Tibial nerve (tissue), 4 donors: ENCODE measurements at regions not wholly inside any gene's neighbourhood (a gene's known extent, or its start where the extent isn't known, plus 50 kb on each side); places are given as distances from the start of the nearest gene placed in this dataset.

Experiments
- DNase-seq, 2 donors: peaks; one replicate each; pipeline ENCODE4 v3.0.0-alpha.2; 2019; ENCODE audit warnings: low spot score in 2 of 2
- H3K27ac ChIP-seq, 4 donors: fragments of 200-600 bp; sonication (generic) in 3 of 4; one replicate each; pipeline ENCODE4 v1.5.1; 2017 to 2019; ENCODE audit warnings: mild to moderate bottlenecking in 1 of 4
- H3K27me3 ChIP-seq, 2 donors: fragments of 200-600 bp; sonication (generic) in 1 of 2; one replicate each; pipeline versions ENCODE4 v1.5.1 to v1.6.0; 2017 to 2019
- H3K36me3 ChIP-seq, 3 donors: fragments of 200-600 bp; sonication (generic); one replicate each; pipeline ENCODE4 v1.5.1; 2018 to 2019
- H3K4me1 ChIP-seq, 4 donors: fragments of 200-600 bp; sonication (generic) in 3 of 4; one replicate each; pipeline ENCODE4 v1.5.1; 2017 to 2019
- H3K4me3 ChIP-seq, 4 donors: fragments of 200-600 bp; sonication (generic) in 3 of 4; one replicate each; pipeline ENCODE4 v1.5.1; 2017 to 2019; ENCODE audit warnings: mild to moderate bottlenecking in 1 of 4, moderate library complexity in 1 of 4
- H3K9me3 ChIP-seq, 4 donors: fragments of 200-600 bp; sonication (generic) in 3 of 4; one replicate each; pipeline ENCODE4 v1.5.1; 2017 to 2019
- EP300 ChIP-seq, 2 donors: sonication (generic); formaldehyde crosslinking; IDR thresholded peaks; one replicate each; pipeline ENCODE4 v1.6.1; 2017; ENCODE audit warnings: antibody characterized with exemption in 2 of 2, mild to moderate bottlenecking in 1 of 2
- POLR2A ChIP-seq, 2 donors: fragments of 450-650 bp; IDR thresholded peaks; one replicate each; pipeline ENCODE4 v1.6.1; 2017; ENCODE audit warnings: antibody characterized with exemption in 2 of 2, mild to moderate bottlenecking in 2 of 2, moderate library complexity in 2 of 2
- WGBS, 2 donors: methylation state at CpG; one replicate each; pipeline ENCODE4 v1.1.5; 2018; 5-methylcytosine and 5-hydroxymethylcytosine counted together
- TF ChIP-seq, protein P1 (sequence below), 5 experiments: fragments of 200-600 bp in 3 of 5; fragments of 450-650 bp in 2 of 5; sonication (generic) in 3 of 5; IDR thresholded peaks; one replicate each; pipeline ENCODE4 v1.5.1; 2016 to 2019; ENCODE audit warnings: antibody characterized with exemption in 5 of 5, mild to moderate bottlenecking in 3 of 5, moderate library complexity in 2 of 5

DNA sequence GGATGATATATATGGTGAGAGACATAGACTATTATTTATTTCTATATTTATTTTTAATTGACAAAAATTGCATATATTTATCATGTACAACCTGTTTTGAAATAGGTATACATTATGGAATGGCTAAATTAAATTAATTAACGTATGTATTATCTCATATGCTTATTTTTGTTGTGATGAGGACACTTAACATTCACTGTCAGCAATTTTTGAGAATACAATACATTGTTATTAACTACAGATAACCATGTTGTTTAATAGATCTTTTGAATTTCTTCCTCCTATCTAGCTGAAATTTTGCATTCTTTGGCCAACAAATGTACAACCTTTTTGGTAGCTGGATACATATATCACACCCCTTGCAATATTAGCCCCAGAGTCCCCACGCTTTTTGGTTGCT is 110.7 kb upstream of the CITED2 start:
- TF ChIP-seq EP300 (IDR thresholded peaks at IDR 0.05) (no peak), POLR2A (IDR thresholded peaks at IDR 0.05) (no peak)
- TF ChIP-seq, protein P1, sequence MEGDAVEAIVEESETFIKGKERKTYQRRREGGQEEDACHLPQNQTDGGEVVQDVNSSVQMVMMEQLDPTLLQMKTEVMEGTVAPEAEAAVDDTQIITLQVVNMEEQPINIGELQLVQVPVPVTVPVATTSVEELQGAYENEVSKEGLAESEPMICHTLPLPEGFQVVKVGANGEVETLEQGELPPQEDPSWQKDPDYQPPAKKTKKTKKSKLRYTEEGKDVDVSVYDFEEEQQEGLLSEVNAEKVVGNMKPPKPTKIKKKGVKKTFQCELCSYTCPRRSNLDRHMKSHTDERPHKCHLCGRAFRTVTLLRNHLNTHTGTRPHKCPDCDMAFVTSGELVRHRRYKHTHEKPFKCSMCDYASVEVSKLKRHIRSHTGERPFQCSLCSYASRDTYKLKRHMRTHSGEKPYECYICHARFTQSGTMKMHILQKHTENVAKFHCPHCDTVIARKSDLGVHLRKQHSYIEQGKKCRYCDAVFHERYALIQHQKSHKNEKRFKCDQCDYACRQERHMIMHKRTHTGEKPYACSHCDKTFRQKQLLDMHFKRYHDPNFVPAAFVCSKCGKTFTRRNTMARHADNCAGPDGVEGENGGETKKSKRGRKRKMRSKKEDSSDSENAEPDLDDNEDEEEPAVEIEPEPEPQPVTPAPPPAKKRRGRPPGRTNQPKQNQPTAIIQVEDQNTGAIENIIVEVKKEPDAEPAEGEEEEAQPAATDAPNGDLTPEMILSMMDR (IDR thresholded peaks at IDR 0.05): no peak
- DNase-seq: no peak
- Histone ChIP-seq H3K36me3 (no peaks in the 10 kb centered on the region), H3K27me3 (no peaks in the 10 kb centered on the region), H3K9me3 (no peaks in the 10 kb centered on the region), H3K4me1 (no peaks in the 10 kb centered on the region), H3K4me3 (no peak overlapping the region), H3K27ac (no peak overlapping the region)
- WGBS, 2 donors: 75 to 95% methylated on average over 2 of the region's 2 CpGs

DNA sequence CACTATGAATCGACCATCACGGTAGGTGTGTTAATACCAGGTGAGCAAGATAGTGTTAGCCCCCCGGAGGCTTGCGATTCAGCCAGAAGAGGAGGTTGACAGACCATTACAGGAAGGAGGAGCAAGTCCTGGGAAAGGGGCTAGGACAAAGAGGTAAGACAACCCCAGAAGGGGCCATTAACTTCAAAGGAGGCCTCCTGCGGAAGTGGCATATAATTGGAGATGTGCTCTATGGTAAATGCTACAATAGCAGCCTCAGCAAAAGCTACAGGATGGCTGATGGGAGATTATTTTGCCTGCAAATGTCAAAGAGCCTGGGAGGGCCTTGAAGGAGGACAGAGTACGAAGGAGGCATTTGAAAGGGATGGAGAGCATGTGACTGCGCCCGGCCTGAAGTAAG is 108.6 kb upstream of the CITED2 start:
- Histone ChIP-seq H3K36me3 (no peaks in the 10 kb centered on the region), H3K27me3 (no peaks in the 10 kb centered on the region), H3K27ac (no peak overlapping the region), H3K9me3 (no peaks in the 10 kb centered on the region), H3K4me3 (no peak overlapping the region), H3K4me1 (no peaks in the 10 kb centered on the region)
- DNase-seq: no peak
- WGBS, 2 donors: 89 to 91% methylated on average over 8 of the region's 8 CpGs
- TF ChIP-seq POLR2A (IDR thresholded peaks at IDR 0.05): no peak
- TF ChIP-seq EP300 (IDR thresholded peaks at IDR 0.05): no peak
- TF ChIP-seq, protein P1 (IDR thresholded peaks at IDR 0.05): no peak

DNA sequence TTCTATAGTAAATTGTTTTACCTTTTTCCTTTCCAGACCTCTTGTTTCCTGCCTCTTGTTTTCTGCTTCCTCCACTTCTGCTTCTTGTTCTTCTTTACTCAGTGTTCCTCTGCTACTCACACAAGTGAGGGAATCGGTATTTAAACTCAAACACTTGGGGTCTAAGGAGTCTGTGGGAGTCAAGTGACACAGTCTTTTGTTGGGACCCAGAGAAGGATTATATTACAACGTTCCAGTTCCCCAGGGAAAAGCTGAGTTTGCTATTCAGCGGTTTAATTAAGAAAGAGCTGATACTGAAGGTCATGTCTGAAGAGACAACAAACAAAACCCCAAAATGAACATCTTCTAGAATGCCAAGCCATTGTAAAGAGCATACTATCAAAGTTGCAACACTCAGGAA is 107.8 kb upstream of the CITED2 start:
- Histone ChIP-seq H3K27ac (no peak overlapping the region), H3K27me3 (no peaks in the 10 kb centered on the region), H3K9me3 (no peaks in the 10 kb centered on the region), H3K4me1 (no peaks in the 10 kb centered on the region), H3K4me3 (no peak overlapping the region), H3K36me3 (no peaks in the 10 kb centered on the region)
- 18 to 20% methylated on average over 3 of the region's 3 CpGs for WGBS, 2 donors
- DNase-seq: no peak
- TF ChIP-seq POLR2A (IDR thresholded peaks at IDR 0.05): no peak
- TF ChIP-seq EP300 (IDR thresholded peaks at IDR 0.05): no peak
- TF ChIP-seq, protein P1 (IDR thresholded peaks at IDR 0.05): no peak

DNA sequence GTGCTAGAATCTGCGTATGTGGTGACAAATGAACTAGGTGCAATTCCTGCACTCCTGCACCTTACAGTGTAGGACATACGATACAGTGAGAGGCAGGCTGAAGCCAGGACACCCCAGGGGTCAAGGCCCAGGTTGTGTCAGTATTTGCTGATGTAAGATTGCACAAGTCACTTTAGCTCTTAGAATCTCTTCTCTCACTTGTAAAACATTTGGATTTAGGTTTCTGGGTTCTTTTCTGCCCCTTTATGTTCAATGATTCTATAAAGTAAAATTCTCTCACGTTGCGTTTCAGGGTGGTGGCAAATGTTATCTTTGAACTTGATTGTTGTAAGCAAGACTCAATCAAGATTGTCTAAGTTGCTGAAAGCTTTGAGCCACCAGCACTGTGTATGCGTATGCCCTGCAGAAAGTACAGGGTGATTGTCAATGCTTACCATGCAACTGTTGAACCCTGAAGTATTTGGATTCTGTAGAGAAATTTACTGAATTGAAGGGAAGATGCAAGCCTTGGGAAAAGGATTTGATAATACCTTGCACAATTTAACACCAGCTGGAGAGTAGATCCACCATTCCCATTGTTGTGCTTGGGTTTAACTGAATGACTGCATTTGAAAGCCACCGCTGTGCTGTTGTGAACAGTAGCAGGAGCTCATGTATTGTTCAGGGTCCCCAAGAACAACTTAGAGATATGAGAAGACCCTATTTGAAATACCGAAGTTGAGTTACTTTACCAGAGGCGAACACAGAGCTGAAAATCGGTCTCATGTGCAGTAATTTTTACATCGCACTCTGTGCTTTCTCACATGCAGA is 106.1 kb upstream of the CITED2 start:
- no peaks in the 10 kb centered on the region for H3K36me3 ChIP-seq
- TF ChIP-seq, protein P1 (IDR thresholded peaks at IDR 0.05): no peak
- TF ChIP-seq POLR2A (IDR thresholded peaks at IDR 0.05): no peak
- TF ChIP-seq EP300 (IDR thresholded peaks at IDR 0.05): no peak
- DNase-seq: no peak
- WGBS, 2 donors: 87 to 89% methylated on average over 10 of the region's 10 CpGs
- H3K27me3 ChIP-seq: no peaks in the 10 kb centered on the region
- no peak overlapping the region for H3K27ac ChIP-seq
- H3K4me1 ChIP-seq: peaks cover 0 to 2% (median 0%) of the 10 kb centered on the region in 4 donors
- H3K4me3 ChIP-seq: no peak overlapping the region
- no peaks in the 10 kb centered on the region for H3K9me3 ChIP-seq

DNA sequence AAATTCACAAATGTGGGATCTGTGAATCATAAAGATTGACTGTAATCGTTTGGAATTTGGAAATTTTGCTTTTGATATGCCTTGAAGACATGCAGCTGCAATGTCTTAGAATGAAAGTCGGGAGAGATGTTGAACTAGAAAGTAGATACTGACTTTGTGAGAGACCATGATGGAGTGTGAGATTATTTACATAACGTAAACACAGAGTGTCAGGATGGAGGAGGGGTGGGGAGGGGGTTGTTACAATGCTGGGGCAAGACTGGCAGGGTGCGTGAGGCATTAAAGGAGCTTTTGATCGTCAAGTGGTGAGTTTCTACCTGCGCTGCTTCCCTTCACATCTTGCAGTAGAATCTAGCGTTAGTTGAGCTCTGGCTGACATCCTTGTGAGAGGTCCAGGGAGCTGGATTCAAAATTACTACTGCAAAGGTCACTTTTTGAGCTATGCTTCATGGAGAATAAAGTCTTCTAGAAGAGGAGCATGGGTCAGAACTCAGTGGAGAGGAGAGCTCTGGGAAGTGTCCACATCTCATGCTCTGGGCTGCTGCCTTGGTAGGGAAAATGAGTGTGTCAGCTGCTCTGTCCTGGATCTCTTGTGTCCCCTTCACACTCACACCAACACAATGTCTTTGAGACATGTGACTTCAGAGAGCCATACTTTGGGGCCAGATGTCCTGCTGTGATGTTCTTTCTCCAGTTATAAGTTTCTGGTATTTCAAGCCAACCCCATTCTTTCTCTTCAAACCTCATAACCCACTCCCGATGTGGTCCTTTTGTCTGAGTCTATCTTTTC is 105.2 kb upstream of the CITED2 start:
- H3K4me1 ChIP-seq: peaks cover 0 to 11% (median 0%) of the 10 kb centered on the region in 4 donors
- TF ChIP-seq, protein P1 (IDR thresholded peaks at IDR 0.05): no peak
- no peak for TF ChIP-seq POLR2A (IDR thresholded peaks at IDR 0.05)
- TF ChIP-seq EP300 (IDR thresholded peaks at IDR 0.05): no peak
- H3K4me3 ChIP-seq: no peak overlapping the region
- 80 to 87% methylated on average over 8 of the region's 8 CpGs for WGBS, 2 donors
- no peaks in the 10 kb centered on the region for H3K36me3 ChIP-seq
- no peak for DNase-seq
- no peaks in the 10 kb centered on the region for H3K9me3 ChIP-seq
- H3K27ac ChIP-seq: no peak overlapping the region
- H3K27me3 ChIP-seq: no peaks in the 10 kb centered on the region
